Fibroblast of lung (primary cell): ENCODE measurements at regions not wholly inside any gene's neighbourhood (a gene's known extent, or its start where the extent isn't known, plus 50 kb on each side); places are given as distances from the start of the nearest gene placed in this dataset.
A peak's percentile ranks its signal among the peaks of the same experiment; 100 is the strongest.

Source experiments
- DNase-seq, 2 donors: peaks; one replicate each; pipeline versions ENCODE4 v3.0.0 to v3.0.0-alpha.2; 2010; ENCODE audit warnings: low read depth in 2 of 2
- H2AFZ ChIP-seq: 2 replicates; pipeline ENCODE4 v1.5.1; 2012; ENCODE audit warnings: low read length, control low read depth, inconsistent platforms
- H3K27ac ChIP-seq: 2 replicates; pipeline ENCODE4 v1.5.1; 2011; ENCODE audit warnings: low read length, control low read depth; ENCODE audit not compliant: insufficient read depth
- H3K27me3 ChIP-seq: 2 replicates; pipeline ENCODE4 v1.5.1; 2011; ENCODE audit warnings: mild to moderate bottlenecking, low read length; ENCODE audit not compliant: control insufficient read depth, insufficient read depth
- H3K36me3 ChIP-seq: 2 replicates; pipeline ENCODE4 v1.5.1; 2011; ENCODE audit warnings: low read length; ENCODE audit not compliant: control insufficient read depth, insufficient read depth
- H3K4me1 ChIP-seq: 2 replicates; pipeline ENCODE4 v1.5.1; 2011; ENCODE audit warnings: low read length; ENCODE audit not compliant: control insufficient read depth, insufficient read depth; ENCODE audit errors: extremely low read depth
- H3K4me2 ChIP-seq: 2 replicates; pipeline ENCODE4 v1.5.1; 2011; ENCODE audit warnings: low read length, control low read depth; ENCODE audit not compliant: insufficient read depth; ENCODE audit errors: extremely low read depth
- H3K4me3 ChIP-seq, 4 experiments: fragments of 200-600 bp in 1 of 4; sonication (generic) in 1 of 4; replicated peaks in 1 of 4; 2 replicates each; pipeline ENCODE4 v1.5.1; 2011 to 2016; ENCODE audit warnings: low read length in 4 of 4, low read depth in 3 of 4, mild to moderate bottlenecking in 3 of 4, control low read depth in 2 of 4, inconsistent platforms in 1 of 4, mixed read lengths in 1 of 4; ENCODE audit not compliant: insufficient read depth in 1 of 4; ENCODE audit errors: control extremely low read depth in 1 of 4
- H3K79me2 ChIP-seq: 2 replicates; pipeline ENCODE4 v1.5.1; 2012; ENCODE audit warnings: mild to moderate bottlenecking, low read length, inconsistent platforms; ENCODE audit not compliant: control insufficient read depth, insufficient read depth
- H3K9ac ChIP-seq: 2 replicates; pipeline ENCODE4 v1.5.1; 2011; ENCODE audit warnings: mild to moderate bottlenecking, low read length, control low read depth; ENCODE audit not compliant: insufficient read depth
- H3K9me3 ChIP-seq: 2 replicates; pipeline ENCODE4 v1.5.1; 2012; ENCODE audit warnings: low read depth, low read length; ENCODE audit not compliant: control insufficient read depth, insufficient read depth
- H4K20me1 ChIP-seq: 2 replicates; pipeline ENCODE4 v1.5.1; 2011; ENCODE audit warnings: low read length; ENCODE audit not compliant: control insufficient read depth, insufficient read depth; ENCODE audit errors: extremely low read depth
- CTCF ChIP-seq, 2 donors: IDR thresholded peaks in 1 of 2; conservative IDR thresholded peaks in 1 of 2; 1 replicate in 1 of 2; 2 replicates in 1 of 2; pipeline ENCODE4 v1.5.1; 2011 to 2012; ENCODE audit warnings: low read length in 2 of 2, control low read depth in 1 of 2, inconsistent platforms in 1 of 2, low read depth in 1 of 2, mild to moderate bottlenecking in 1 of 2
- EZH2 ChIP-seq: IDR thresholded peaks from 2 replicates; pipeline ENCODE4 v1.5.1; 2012; ENCODE audit warnings: low read length, control low read depth, mild to moderate bottlenecking; ENCODE audit errors: missing control alignments

- no peak overlapping the region for H3K9ac ChIP-seq
- DNase-seq = peak; percentile 93 to 98
- H3K4me3 ChIP-seq = no peak overlapping the region
These were observed 151.9 kb downstream of the MACROH2A1 start for GRCh38 chr5:135246923-135247795.

GRCh38 chr5:135246605-135246922 is 152.5 kb downstream of the MACROH2A1 start:
- H3K4me1 ChIP-seq = peaks cover 41% of the 10 kb centered on the region
- H3K36me3 ChIP-seq = no peaks in the 10 kb centered on the region
- DNase-seq = no peak
- no peak overlapping the region for H3K9ac ChIP-seq
- no peaks in the 10 kb centered on the region for H3K79me2 ChIP-seq
- H3K27ac ChIP-seq = peak overlapping the region; percentile 53
- TF ChIP-seq CTCF (conservative IDR thresholded peaks at IDR 0.05 in 1 of 2, IDR thresholded peaks at IDR 0.05 in 1 of 2; ENCODE audit: low read depth in 1 of 2, low read length in 2 of 2) (no peak), EZH2 (no peak)
- H4K20me1 ChIP-seq = no peaks in the 10 kb centered on the region
- H3K27me3 ChIP-seq = no peaks in the 10 kb centered on the region
- peak overlapping the region; percentile 28 for H3K4me2 ChIP-seq
- H2AFZ ChIP-seq = no peak overlapping the region
- H3K9me3 ChIP-seq = no peaks in the 10 kb centered on the region
- no peak overlapping the region for H3K4me3 ChIP-seq

More at GRCh38 chr5:135246923-135247795, 151.9 kb downstream of the MACROH2A1 start:
- H4K20me1 ChIP-seq = no peaks in the 10 kb centered on the region
- no peak overlapping the region for H2AFZ ChIP-seq
- H3K79me2 ChIP-seq = no peaks in the 10 kb centered on the region
- H3K4me1 ChIP-seq = peaks cover 35% of the 10 kb centered on the region
- no peaks in the 10 kb centered on the region for H3K27me3 ChIP-seq
- H3K27ac ChIP-seq = peak overlapping the region; percentile 53
- H3K36me3 ChIP-seq = no peaks in the 10 kb centered on the region
- H3K9me3 ChIP-seq = no peaks in the 10 kb centered on the region
- H3K4me2 ChIP-seq = peak overlapping the region; percentile 28
- TF ChIP-seq EZH2 (no peak), CTCF (conservative IDR thresholded peaks at IDR 0.05 in 1 of 2, IDR thresholded peaks at IDR 0.05 in 1 of 2; ENCODE audit: low read depth in 1 of 2, low read length in 2 of 2) (no peak)

GRCh38 chr5:135245521-135246499 is 153.2 kb downstream of the MACROH2A1 start:
- Histone ChIP-seq H2AFZ (no peak overlapping the region), H3K27ac (peak overlapping the region; percentile 53), H3K9me3 (no peaks in the 10 kb centered on the region), H3K27me3 (no peaks in the 10 kb centered on the region), H3K79me2 (no peaks in the 10 kb centered on the region), H3K4me3 (no peak overlapping the region), H3K36me3 (no peaks in the 10 kb centered on the region), H4K20me1 (no peaks in the 10 kb centered on the region), H3K4me2 (peak overlapping the region; percentile 48), H3K4me1 (peaks cover 43% of the 10 kb centered on the region), H3K9ac (no peak overlapping the region)
- TF ChIP-seq EZH2 (no peak), CTCF (conservative IDR thresholded peaks at IDR 0.05 in 1 of 2, IDR thresholded peaks at IDR 0.05 in 1 of 2; ENCODE audit: low read depth in 1 of 2, low read length in 2 of 2) (no peak)
- peak; percentile 53 to 80 for DNase-seq
